Trophoblast cell (in vitro differentiated cells and primary cell): ENCODE measurements at regions not wholly inside any gene's neighbourhood (a gene's known extent, or its start where the extent isn't known, plus 50 kb on each side); places are given as distances from the start of the nearest gene placed in this dataset.

Experiments used
- DNase-seq, 2 donors: peaks; one replicate each; pipeline ENCODE4 v3.0.0-alpha.2; 2016
- H2AFZ ChIP-seq: 2 replicates; pipeline ENCODE4 v1.6.1; 2013; ENCODE audit warnings: low read length, moderate library complexity, mild to moderate bottlenecking; ENCODE audit not compliant: insufficient read depth, poor library complexity
- H2AK5ac ChIP-seq: 2 replicates; pipeline ENCODE4 v1.6.1; 2013; ENCODE audit warnings: mild to moderate bottlenecking, low read length
- H2BK120ac ChIP-seq: 2 replicates; pipeline ENCODE4 v1.6.1; 2013; ENCODE audit warnings: low read length, mild to moderate bottlenecking, moderate library complexity; ENCODE audit not compliant: insufficient read depth, poor library complexity
- H2BK12ac ChIP-seq: 2 replicates; pipeline ENCODE4 v1.6.1; 2013; ENCODE audit warnings: mild to moderate bottlenecking, low read length, moderate library complexity
- H2BK5ac ChIP-seq: 2 replicates; pipeline ENCODE4 v1.6.1; 2013; ENCODE audit warnings: low read length, low read depth, moderate library complexity, mild to moderate bottlenecking; ENCODE audit not compliant: poor library complexity
- H3K14ac ChIP-seq: 2 replicates; pipeline ENCODE4 v1.6.1; 2013; ENCODE audit warnings: mild to moderate bottlenecking, low read length
- H3K18ac ChIP-seq: 2 replicates; pipeline ENCODE4 v1.6.1; 2013; ENCODE audit warnings: mild to moderate bottlenecking, low read length
- H3K23ac ChIP-seq: 2 replicates; pipeline ENCODE4 v1.6.1; 2013; ENCODE audit warnings: low read length
- H3K27ac ChIP-seq: 2 replicates; pipeline ENCODE4 v1.5.1; 2013; ENCODE audit warnings: low read depth, mild to moderate bottlenecking, inconsistent platforms, low read length, moderate library complexity
- H3K27me3 ChIP-seq: 2 replicates; pipeline ENCODE4 v1.6.1; 2013; ENCODE audit warnings: inconsistent platforms, mild to moderate bottlenecking, low read length, moderate library complexity; ENCODE audit not compliant: insufficient read depth
- H3K36me3 ChIP-seq, 2 experiments: 1 replicate in 1 of 2; 2 replicates in 1 of 2; pipeline ENCODE4 v1.6.1; 2013; ENCODE audit warnings: low read length in 2 of 2, mild to moderate bottlenecking in 2 of 2, moderate library complexity in 1 of 2; ENCODE audit not compliant: insufficient read depth in 2 of 2, control insufficient read depth in 1 of 2
- H3K4ac ChIP-seq: 2 replicates; pipeline ENCODE4 v1.6.1; 2013; ENCODE audit warnings: low read depth, mild to moderate bottlenecking, low read length, moderate library complexity
- H3K4me1 ChIP-seq, 2 experiments: 1 replicate in 1 of 2; 2 replicates in 1 of 2; pipeline ENCODE4 v1.6.1; 2013; ENCODE audit warnings: low read length in 2 of 2, mild to moderate bottlenecking in 2 of 2, moderate library complexity in 1 of 2; ENCODE audit not compliant: insufficient read depth in 2 of 2, control insufficient read depth in 1 of 2
- H3K4me2 ChIP-seq: 2 replicates; pipeline ENCODE4 v1.6.1; 2013; ENCODE audit warnings: inconsistent platforms, mild to moderate bottlenecking, low read length, moderate library complexity
- H3K4me3 ChIP-seq: 2 replicates; pipeline ENCODE4 v1.5.1; 2013; ENCODE audit warnings: mild to moderate bottlenecking, low read depth, low read length, inconsistent platforms
- H3K79me1 ChIP-seq: one replicate; pipeline ENCODE4 v1.6.1; 2013; ENCODE audit warnings: low read length
- H3K79me2 ChIP-seq: 2 replicates; pipeline ENCODE4 v1.6.1; 2013; ENCODE audit warnings: low read length, mild to moderate bottlenecking; ENCODE audit not compliant: control insufficient read depth, insufficient read depth, poor library complexity
- H3K9ac ChIP-seq: 2 replicates; pipeline ENCODE4 v1.6.1; 2013; ENCODE audit warnings: mild to moderate bottlenecking, low read length
- H3K9me3 ChIP-seq: 2 replicates; pipeline ENCODE4 v1.6.1; 2013; ENCODE audit warnings: low read depth, mild to moderate bottlenecking, control low read depth, inconsistent platforms, low read length; ENCODE audit not compliant: insufficient read depth
- H4K12ac ChIP-seq: 2 replicates; pipeline ENCODE4 v1.6.1; 2013; ENCODE audit warnings: low read depth, mild to moderate bottlenecking, low read length, moderate library complexity
- H4K8ac ChIP-seq: 2 replicates; pipeline ENCODE4 v1.6.1; 2013; ENCODE audit warnings: low read depth, mild to moderate bottlenecking, low read length, moderate library complexity
- H4K91ac ChIP-seq: one replicate; pipeline ENCODE4 v1.6.1; 2013; ENCODE audit warnings: low read depth, mild to moderate bottlenecking, low read length, moderate library complexity
- WGBS: extraction: QIAGEN DNeasy Blood & Tissue Kit; methylation state at CpG from one replicate; pipeline ENCODE4 v1.1.7; 2013; ENCODE audit warnings: missing lambda C conversion rate; ENCODE audit not compliant: insufficient read length, insufficient coverage; ENCODE audit errors: extremely low coverage; 5-methylcytosine and 5-hydroxymethylcytosine counted together

DNA sequence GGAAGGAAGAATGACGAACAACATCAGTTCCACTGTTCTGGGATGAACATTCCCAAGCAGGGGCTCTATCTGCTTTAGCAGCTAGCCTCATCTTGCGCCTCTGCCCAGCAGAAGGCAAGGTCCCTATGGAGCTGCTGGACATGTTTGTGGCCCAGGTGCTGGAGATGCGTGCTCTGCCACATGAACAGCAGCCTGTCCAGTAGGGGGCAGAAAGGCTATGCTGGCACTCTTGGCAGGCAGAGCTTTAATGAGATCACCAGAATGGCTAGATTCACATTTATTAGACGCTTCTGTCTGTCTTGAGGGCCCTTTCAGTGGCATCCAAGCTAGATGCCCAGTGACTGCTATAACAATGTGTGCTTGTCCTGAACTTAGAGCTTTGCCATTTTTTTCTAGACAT lies 1826.0 kb downstream of the STIM2 start:
- no peaks in the 10 kb centered on the region for H3K36me3 ChIP-seq
- no peak overlapping the region for H3K14ac ChIP-seq
- H3K27ac ChIP-seq, result no peak overlapping the region
- H3K23ac ChIP-seq, result no peak overlapping the region
- H3K4me3 ChIP-seq, result no peak overlapping the region
- peak in 1 of 2 donors; percentile 4 for DNase-seq
- no peaks in the 10 kb centered on the region for H3K9me3 ChIP-seq
- no peak overlapping the region for H3K9ac ChIP-seq
- no peaks in the 10 kb centered on the region for H3K4me1 ChIP-seq
- no peak overlapping the region for H2BK5ac ChIP-seq
- no peak overlapping the region for H2AK5ac ChIP-seq
- no peak overlapping the region for H2BK120ac ChIP-seq
- H4K8ac ChIP-seq, result no peak overlapping the region
- H3K27me3 ChIP-seq, result no peaks in the 10 kb centered on the region
- no peak overlapping the region for H2AFZ ChIP-seq
- no peak overlapping the region for H3K4me2 ChIP-seq
- no peak overlapping the region for H4K12ac ChIP-seq
- no peaks in the 10 kb centered on the region for H3K79me2 ChIP-seq
- H3K79me1 ChIP-seq, result no peaks in the 10 kb centered on the region
- no CpG with 5 or more reads among the region's 4 CpGs for WGBS
- H3K4ac ChIP-seq, result no peak overlapping the region
- no peak overlapping the region for H4K91ac ChIP-seq
- H3K18ac ChIP-seq, result no peak overlapping the region
- H2BK12ac ChIP-seq, result no peak overlapping the region

DNA sequence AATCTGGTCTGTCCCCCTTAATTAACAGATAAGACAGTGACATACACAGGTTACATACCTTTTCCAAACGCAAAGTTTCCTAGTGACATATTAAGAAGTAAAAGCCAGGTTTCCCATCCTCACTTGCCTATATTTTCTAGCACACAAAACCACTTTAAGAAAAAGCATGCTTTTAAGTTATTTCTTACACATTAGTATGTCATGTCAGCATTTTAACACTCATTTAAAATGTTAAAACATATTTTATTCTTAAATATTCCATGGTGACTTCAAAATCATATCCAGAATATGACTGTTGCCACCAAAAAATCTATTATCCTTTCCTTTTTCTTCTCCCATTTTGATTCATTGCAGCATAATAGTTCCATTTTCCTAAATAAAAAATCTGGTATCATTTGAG lies 1830.2 kb downstream of the STIM2 start:
- H4K12ac ChIP-seq, result no peak overlapping the region
- no peak overlapping the region for H3K14ac ChIP-seq
- H3K18ac ChIP-seq, result no peak overlapping the region
- H2AFZ ChIP-seq, result no peak overlapping the region
- H3K4ac ChIP-seq, result no peak overlapping the region
- H2BK12ac ChIP-seq, result no peak overlapping the region
- no peak overlapping the region for H2BK120ac ChIP-seq
- no peak overlapping the region for H3K27ac ChIP-seq
- DNase-seq, result no peak
- H3K9ac ChIP-seq, result no peak overlapping the region
- no peaks in the 10 kb centered on the region for H3K27me3 ChIP-seq
- no peak overlapping the region for H3K4me2 ChIP-seq
- H3K23ac ChIP-seq, result no peak overlapping the region
- H2BK5ac ChIP-seq, result no peak overlapping the region
- no peaks in the 10 kb centered on the region for H3K79me2 ChIP-seq
- H3K79me1 ChIP-seq, result no peaks in the 10 kb centered on the region
- no peaks in the 10 kb centered on the region for H3K4me1 ChIP-seq
- no CpG with 5 or more reads among the region's 1 CpG for whole genome bisulfite sequencing
- no peak overlapping the region for H4K91ac ChIP-seq
- H3K9me3 ChIP-seq, result no peaks in the 10 kb centered on the region
- H4K8ac ChIP-seq, result no peak overlapping the region
- no peak overlapping the region for H3K4me3 ChIP-seq
- H3K36me3 ChIP-seq, result no peaks in the 10 kb centered on the region
- H2AK5ac ChIP-seq, result no peak overlapping the region

DNA sequence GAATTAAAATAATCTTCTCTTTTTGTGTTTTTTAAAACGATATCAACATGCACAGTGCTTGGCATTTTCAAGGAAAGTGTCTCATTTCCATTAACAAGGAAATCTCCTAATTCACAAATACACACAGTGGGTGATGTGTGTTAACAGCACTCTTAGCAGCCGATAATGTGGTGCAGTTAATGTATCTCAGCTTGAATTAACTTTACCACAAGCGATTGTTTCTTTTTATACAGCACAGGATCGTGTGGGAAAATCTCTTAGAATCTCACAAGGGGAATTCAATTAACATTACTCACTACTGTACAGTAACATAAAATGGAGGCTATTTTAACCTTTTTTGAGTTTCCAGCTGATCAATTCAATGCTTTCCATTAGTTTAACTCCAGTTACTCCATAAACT lies 1841.9 kb downstream of the STIM2 start:
- Histone ChIP-seq H3K36me3 (no peaks in the 10 kb centered on the region), H3K23ac (no peak overlapping the region), H3K4me2 (no peak overlapping the region), H2AFZ (no peak overlapping the region), H3K18ac (no peak overlapping the region), H4K12ac (no peak overlapping the region), H4K8ac (no peak overlapping the region), H4K91ac (no peak overlapping the region), H3K79me2 (no peaks in the 10 kb centered on the region), H3K9me3 (no peaks in the 10 kb centered on the region), H3K4me1 (no peaks in the 10 kb centered on the region), H2BK5ac (no peak overlapping the region), H3K14ac (no peak overlapping the region), H2BK120ac (no peak overlapping the region), H3K4me3 (no peak overlapping the region), H3K9ac (no peak overlapping the region), H3K79me1 (no peaks in the 10 kb centered on the region), H3K4ac (no peak overlapping the region), H2BK12ac (no peak overlapping the region), H2AK5ac (no peak overlapping the region), H3K27ac (no peak overlapping the region), H3K27me3 (no peaks in the 10 kb centered on the region)
- no CpG with 5 or more reads among the region's 4 CpGs for WGBS
- DNase-seq, result no peak

DNA sequence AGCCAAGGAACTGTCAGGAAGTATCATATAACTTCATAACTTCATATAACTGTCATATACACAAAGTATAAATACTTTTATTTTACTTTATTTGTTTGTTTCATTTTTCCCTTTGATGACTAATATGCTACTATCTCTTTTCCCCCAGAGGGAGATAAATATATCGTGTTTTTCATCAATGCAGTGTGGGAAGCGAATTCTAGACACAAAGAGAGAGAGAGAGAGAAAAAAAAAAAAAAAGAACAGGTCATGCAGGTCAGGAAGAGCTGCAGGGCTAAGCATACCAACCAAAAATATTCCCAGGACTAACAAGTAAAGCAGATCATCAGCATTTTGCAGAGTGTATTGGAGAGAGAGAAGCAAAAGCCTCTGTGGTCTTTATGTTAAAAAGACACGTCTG lies 1849.2 kb downstream of the STIM2 start:
- Histone ChIP-seq H4K8ac (no peak overlapping the region), H3K4me2 (no peak overlapping the region), H3K23ac (no peak overlapping the region), H2AFZ (no peak overlapping the region), H3K4me1 (no peaks in the 10 kb centered on the region), H3K36me3 (no peaks in the 10 kb centered on the region), H3K9ac (no peak overlapping the region), H4K91ac (no peak overlapping the region), H3K18ac (no peak overlapping the region), H2BK12ac (no peak overlapping the region), H3K27ac (no peak overlapping the region), H3K4ac (no peak overlapping the region), H3K14ac (no peak overlapping the region), H3K27me3 (no peaks in the 10 kb centered on the region), H2AK5ac (no peak overlapping the region), H3K9me3 (no peaks in the 10 kb centered on the region), H3K79me2 (no peaks in the 10 kb centered on the region), H3K4me3 (no peak overlapping the region), H2BK120ac (no peak overlapping the region), H2BK5ac (no peak overlapping the region), H3K79me1 (no peaks in the 10 kb centered on the region), H4K12ac (no peak overlapping the region)
- DNase-seq, result peak in 1 of 2 donors; percentile 45
- no CpG with 5 or more reads among the region's 3 CpGs for WGBS
